A673 (cell line): ENCODE measurements at regions not wholly inside any gene's neighbourhood (a gene's known extent, or its start where the extent isn't known, plus 50 kb on each side); places are given as distances from the start of the nearest gene placed in this dataset.

Experiments used
- EZH2 ChIP-seq: fragments of 200-600 bp; sonication (generic); IDR thresholded peaks from 2 replicates; pipeline ENCODE4 v1.6.1; 2017; ENCODE audit warnings: borderline replicate concordance, low read depth, mild to moderate bottlenecking, mixed read lengths, antibody characterized with exemption, low read length; ENCODE audit not compliant: poor library complexity, severe bottlenecking
- TF ChIP-seq, protein P1 (sequence below): fragments of 300-800, 200-600 bp; sonication (generic); conservative IDR thresholded peaks from 2 replicates; pipeline ENCODE4 v1.5.1; 2017; ENCODE audit warnings: low read depth, mild to moderate bottlenecking, antibody characterized with exemption, low read length, moderate library complexity, mixed read lengths

DNA sequence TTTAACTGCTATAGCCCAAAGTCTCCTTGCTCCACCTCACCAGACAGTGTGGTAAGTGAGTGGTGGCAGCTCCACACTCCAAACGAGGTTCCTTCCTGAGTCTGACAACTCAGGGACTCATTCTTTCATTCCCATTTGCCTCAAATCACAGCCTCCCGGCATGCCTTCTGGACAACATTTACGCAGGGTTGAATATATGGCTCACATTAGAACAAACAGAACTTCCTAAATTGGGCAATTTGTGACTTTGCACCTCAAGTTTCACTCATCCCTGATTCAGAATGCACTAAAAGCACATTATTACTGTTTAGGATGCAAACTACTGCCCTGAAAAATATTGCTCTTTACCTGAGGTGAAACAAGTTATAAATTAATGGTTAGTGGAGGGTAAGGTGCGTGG, 224.6 kb upstream of the PPARGC1A start:
- TF ChIP-seq, protein P1, sequence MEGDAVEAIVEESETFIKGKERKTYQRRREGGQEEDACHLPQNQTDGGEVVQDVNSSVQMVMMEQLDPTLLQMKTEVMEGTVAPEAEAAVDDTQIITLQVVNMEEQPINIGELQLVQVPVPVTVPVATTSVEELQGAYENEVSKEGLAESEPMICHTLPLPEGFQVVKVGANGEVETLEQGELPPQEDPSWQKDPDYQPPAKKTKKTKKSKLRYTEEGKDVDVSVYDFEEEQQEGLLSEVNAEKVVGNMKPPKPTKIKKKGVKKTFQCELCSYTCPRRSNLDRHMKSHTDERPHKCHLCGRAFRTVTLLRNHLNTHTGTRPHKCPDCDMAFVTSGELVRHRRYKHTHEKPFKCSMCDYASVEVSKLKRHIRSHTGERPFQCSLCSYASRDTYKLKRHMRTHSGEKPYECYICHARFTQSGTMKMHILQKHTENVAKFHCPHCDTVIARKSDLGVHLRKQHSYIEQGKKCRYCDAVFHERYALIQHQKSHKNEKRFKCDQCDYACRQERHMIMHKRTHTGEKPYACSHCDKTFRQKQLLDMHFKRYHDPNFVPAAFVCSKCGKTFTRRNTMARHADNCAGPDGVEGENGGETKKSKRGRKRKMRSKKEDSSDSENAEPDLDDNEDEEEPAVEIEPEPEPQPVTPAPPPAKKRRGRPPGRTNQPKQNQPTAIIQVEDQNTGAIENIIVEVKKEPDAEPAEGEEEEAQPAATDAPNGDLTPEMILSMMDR = no peak
- TF ChIP-seq EZH2 = no peak
